GM13977 (cell line): ENCODE measurements at regions not wholly inside any gene's neighbourhood (a gene's known extent, or its start where the extent isn't known, plus 50 kb on each side); places are given as distances from the start of the nearest gene placed in this dataset.

Experiments used
- DNase-seq: peaks from one replicate; pipeline ENCODE4 v3.0.0; 2012; ENCODE audit warnings: low spot score
- in situ Hi-C: fragments of 300-500 bp; cut with MboI; formaldehyde crosslinking; loops from one replicate; pipeline ENCODE4 v1.12.0; 2022; ENCODE audit warnings: low sequenced_read_pairs, low pct_unique_long_range_greater_than_20kb, mixed read lengths, inconsistent platforms; ENCODE audit not compliant: unreplicated experiment
- TF ChIP-seq, protein P1 (sequence below): IDR thresholded peaks from 2 replicates; pipeline ENCODE4 v1.5.1; 2012; ENCODE audit warnings: mild to moderate bottlenecking, control low read depth; ENCODE audit not compliant: insufficient read depth; ENCODE audit errors: extremely low read depth, missing control alignments

DNA sequence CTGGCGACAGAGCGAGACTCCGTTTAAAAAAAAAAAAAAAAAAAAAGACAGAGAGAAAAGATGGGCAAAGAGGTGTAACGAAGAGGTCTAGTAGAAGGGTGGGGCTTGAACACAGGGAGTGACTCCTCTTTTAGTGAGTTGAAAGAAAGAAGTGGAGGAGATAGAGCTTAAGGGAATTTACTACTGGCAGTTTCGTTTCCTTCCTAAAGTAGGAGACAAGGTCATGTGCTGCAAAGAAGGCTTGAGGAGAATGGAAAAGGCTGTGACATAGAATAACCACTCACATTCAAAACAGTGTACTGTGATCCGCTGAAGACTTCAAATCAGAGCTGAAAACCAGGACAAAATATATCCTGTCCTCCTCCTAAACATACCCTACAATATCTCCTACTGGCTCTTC is 63.8 kb upstream of the EIF2S2 start:
- in situ Hi-C loops, result no loop called here
- DNase-seq, result no peak
- TF ChIP-seq, protein P1, sequence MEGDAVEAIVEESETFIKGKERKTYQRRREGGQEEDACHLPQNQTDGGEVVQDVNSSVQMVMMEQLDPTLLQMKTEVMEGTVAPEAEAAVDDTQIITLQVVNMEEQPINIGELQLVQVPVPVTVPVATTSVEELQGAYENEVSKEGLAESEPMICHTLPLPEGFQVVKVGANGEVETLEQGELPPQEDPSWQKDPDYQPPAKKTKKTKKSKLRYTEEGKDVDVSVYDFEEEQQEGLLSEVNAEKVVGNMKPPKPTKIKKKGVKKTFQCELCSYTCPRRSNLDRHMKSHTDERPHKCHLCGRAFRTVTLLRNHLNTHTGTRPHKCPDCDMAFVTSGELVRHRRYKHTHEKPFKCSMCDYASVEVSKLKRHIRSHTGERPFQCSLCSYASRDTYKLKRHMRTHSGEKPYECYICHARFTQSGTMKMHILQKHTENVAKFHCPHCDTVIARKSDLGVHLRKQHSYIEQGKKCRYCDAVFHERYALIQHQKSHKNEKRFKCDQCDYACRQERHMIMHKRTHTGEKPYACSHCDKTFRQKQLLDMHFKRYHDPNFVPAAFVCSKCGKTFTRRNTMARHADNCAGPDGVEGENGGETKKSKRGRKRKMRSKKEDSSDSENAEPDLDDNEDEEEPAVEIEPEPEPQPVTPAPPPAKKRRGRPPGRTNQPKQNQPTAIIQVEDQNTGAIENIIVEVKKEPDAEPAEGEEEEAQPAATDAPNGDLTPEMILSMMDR, result no peak

- TF ChIP-seq, protein P1, result no peak
- in situ Hi-C loops, result no loop called here
- DNase-seq, result no peak
Measured at GRCh38 chr20:34177052-34177451, 64.2 kb upstream of the ASIP start.

- in situ Hi-C loops, result no loop called here
- DNase-seq, result no peak
- TF ChIP-seq, protein P1, result no peak
Measured at GRCh38 chr20:34179637-34180360, 61.4 kb upstream of the ASIP start.

- TF ChIP-seq, protein P1, result no peak
- in situ Hi-C loops, result no loop called here
- DNase-seq, result no peak
Measured at GRCh38 chr20:34180460-34181120, 60.6 kb upstream of the ASIP start.

DNA sequence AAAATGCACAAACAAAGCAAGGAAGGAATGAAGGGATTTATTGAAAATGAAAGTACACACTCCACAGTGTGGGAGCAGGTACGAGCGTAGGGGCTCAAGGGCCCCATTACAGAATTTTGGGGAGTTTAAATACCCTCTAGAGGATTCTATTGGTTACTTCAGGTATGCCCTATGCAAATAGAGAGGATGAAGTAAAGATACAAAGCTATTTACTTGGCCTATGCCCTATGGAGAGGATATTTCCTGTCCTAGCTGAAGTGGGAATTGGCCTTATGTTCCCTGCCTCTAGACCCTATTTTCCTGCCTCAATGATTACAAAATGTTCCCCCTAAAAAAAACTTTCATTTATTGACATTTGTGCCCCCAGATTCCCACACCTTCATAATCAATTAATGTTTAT is 59.7 kb upstream of the ASIP start:
- DNase-seq, result no peak
- in situ Hi-C loops, result no loop called here
- TF ChIP-seq, protein P1, result no peak

- no peak for DNase-seq
- in situ Hi-C loops, result no loop called here
- TF ChIP-seq, protein P1, result no peak
Measured at GRCh38 chr20:34185766-34186620, 55.2 kb upstream of the ASIP start.
